ENCODE measurements at regions not wholly inside any gene's neighbourhood (a gene's known extent, or its start where the extent isn't known, plus 50 kb on each side); places are given as distances from the start of the nearest gene placed in this dataset.

DNA sequence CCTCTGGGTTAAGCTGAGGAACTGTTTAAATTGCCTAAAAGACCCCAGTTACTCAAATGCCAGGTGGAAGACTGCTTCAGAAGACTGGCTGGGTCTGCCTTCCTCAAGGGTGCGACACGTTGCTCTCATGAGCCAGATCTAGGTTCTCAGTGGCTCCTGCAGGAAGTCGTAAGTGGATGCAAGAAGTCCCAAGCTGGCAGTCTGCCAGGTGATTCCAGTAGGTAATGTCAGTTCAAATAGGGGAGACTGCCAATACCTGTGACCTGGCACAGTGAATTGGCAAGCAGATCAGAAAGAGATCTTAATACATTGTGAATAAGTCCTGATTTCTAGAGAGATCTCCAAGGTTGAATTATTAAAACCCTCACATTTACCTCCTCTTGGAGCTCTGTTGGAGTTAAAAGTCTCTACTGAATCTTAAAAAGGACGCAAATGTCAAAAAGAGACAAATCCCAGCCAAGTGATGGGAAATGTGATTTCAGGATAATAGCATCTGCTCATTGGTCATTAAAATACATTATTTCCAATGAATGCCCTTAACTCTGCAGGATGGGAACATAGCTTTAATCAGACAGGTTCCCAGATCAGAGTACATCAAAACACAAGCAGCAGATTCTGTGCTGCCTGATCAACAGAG is 98.8 kb upstream of the FRMD6 start:
- DNase-seq = no peak

DNA sequence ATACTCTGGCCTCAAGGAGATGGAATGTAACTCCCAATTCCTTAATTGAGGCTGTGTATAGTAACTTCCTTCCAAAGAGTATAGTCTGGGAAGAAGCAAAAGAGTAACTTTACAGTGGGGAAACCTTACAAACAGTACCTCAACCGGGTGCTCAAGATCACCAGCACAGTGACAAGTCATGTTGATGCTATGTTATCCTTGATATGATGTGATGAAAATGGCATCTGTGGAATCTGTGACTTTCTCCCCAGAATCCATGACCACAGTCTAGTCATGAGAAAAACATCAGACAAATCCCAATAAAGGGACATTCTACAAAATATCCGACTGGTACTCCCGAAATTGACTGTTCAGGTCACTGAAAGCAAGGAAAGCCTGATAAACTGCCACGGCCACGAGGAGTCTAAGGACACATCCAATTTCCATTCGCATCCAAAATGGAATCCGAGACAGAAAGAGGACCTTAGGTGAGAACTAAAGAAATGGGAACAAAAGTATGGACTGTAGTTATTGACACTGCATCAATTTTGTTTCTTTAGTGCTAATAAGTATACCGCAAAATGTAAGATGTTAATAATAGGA is 97.3 kb upstream of the FRMD6 start:
- no peak for DNase-seq

DNA sequence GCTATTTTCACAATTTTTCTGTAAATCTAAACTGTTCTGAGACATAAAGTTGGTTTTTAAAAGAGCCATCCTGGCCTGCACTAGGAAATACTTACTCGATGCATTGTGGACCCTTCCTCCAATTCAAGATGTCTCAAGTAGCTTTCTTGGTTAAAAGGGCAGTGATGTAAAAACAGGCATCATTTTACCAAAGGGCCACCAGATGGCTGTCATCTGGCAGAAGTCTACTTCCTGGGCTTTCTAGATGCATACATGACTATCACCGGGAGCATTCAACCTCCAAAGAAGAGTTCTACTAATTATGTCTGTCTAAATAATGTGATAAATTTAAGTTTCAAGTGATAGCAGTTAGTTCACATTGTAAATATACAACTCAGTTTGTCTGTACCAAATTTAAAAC is 96.8 kb upstream of the FRMD6 start:
- DNase-seq = no peak

DNA sequence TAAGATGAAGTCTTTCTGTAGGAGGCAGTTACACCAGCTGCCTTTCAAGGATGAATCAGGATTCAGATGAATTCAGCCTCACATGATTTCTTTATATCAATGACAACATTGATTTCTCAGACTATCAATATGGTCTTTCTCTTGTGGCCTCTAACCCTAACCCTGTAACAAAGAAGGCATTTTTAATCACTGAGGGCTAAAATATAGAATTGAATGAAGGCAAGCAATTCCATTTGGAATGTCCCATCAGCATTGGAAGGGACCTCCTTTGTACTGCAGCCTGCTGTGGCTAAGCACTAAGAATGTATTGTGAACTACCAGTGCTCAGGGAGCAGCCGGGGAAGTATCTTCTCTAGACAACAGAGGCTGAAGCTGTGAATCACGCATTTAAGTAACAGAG is 90.6 kb upstream of the FRMD6 start:
- DNase-seq = no peak

DNA sequence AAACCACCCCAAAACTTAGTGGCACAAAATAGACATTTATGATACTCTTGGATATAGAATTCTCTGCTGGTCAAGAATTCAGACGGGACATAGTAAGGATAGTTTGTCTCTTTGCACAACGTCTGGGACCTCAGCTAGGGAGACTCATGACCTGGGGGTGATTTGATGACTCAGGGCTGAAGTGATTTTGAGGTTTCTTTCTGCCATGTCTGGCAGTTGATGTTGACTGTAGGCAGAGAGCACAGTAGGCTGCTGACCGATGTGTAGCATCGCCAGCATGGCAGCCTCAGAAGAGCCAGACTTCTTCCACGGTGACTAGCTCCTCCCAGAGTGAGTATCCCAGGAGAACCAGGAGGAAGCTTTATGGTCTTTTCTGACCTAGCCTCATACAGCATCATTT is 88.9 kb upstream of the FRMD6 start:
- DNase-seq = no peak

DNA sequence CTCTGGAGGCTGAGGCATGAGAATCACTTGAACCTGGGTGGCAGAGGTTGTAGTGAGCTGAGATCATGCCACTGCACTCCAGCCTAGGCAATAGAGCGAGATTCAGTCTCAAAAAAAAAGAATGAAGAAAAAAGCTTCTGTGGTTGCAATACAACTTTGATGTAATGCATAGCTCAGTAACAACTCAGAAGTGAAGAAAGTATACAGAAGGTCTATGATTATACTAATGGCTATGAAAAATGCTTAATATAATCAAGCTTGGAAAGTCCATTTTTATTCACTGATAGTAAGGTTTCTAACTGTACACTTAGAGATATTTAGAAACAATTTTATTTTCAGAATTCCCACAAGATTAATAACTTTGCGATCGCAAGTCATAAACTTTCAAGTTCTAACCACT is 88.2 kb upstream of the FRMD6 start:
- DNase-seq = no peak

DNA sequence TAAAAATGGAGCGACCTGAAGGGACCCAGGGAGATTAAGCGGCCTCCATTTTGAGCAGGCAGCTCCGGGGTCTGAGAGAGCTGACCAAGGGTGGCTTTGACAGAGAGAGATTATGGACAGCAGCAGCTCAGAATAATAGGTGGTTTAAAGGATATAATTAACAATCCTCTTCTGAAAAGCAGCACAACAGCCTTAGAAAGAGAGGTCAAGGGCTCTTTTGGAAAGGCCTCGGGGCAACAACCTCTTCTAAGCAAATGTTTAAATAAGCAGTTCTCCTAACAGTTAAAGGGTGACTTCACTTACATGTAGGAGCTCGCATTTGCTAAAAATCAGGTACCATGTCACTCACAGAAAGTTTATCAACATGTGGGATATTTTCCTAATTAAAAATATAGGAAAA is 87.2 kb upstream of the FRMD6 start:
- DNase-seq = no peak

DNA sequence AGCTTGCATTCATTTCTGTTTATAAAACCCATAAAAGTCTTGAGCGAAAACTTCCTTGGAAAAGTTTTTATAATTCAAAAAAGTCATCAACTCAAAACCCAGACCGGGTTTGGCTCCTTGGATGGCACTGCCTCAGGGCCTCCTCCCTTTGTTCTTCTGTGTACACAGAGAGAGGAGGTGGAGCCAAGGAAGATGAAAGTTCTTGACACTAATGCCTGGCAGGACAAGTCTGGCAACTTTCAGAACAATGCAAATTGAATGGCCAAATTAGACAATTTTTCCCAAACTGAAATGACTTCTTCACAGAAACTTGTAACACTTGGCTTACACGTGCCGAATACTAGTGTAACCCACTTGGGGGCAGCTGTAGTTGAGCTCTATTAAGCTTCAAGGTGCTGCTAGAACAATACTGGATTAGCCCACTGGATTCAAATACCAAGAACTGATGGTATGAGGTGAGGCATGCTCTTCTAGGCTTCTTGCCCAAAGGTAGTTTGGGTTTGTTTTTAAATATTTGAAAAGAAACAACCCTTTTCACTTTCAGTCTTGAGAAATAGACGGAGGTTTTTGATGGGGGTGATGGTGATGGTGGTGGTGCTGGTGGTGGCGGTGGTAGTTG is 86.6 kb upstream of the FRMD6 start:
- DNase-seq = no peak

DNA sequence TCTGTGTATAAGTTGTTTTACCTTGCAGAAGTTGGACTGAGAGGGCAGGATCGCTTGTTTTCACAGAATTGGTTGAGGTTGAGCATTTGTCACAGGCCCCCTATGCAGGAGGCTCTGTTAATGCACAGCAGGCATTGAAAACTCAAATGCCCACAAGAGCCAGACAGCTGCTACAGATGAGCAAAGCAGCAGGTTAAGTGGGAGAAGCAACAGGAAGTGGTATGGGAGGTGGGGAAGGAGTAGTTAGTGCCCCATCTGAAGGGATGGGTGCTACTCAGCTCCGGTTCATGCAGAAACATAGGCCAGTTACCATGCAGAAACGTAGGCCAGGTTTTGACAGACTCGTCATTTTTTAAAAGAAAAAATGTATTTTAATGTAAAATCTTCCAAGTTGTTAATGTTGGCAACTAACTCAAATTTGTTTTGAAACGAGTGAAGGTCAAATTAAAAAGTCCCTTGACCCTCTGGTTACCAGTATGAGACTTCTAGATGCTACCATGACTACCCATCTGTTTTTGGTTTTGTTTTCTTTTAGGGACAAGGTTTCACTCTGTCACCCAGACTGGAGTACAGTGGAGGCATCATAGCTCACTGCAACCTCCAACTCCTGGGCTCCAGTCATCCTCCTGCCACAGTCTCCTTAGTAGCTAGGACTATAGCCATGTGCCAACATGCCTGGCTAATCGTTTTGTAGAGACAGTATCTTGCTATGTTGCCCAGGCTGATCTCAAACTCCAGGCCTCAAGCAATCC is 84.7 kb upstream of the FRMD6 start:
- peak; percentile 1 for DNase-seq

DNA sequence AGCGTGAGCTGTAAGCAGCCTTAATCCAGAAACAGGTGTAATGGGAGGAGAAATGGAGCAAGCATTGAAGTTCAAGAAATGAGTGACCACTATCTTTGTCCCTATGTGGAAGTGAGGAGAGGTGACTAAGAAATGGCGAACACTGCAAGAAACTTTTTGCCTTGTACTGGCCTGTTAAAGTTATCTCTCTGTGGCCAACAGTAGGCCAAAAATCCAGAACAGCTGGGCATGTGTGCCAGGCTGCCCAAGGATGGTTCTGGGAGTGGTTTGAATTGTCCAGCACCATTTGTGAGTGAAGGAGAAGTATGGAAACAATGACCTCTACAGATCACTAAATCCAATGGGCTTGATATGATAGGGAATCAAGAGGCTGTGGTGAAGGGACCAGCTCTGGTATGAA is 83.3 kb upstream of the FRMD6 start:
- no peak for DNase-seq

DNA sequence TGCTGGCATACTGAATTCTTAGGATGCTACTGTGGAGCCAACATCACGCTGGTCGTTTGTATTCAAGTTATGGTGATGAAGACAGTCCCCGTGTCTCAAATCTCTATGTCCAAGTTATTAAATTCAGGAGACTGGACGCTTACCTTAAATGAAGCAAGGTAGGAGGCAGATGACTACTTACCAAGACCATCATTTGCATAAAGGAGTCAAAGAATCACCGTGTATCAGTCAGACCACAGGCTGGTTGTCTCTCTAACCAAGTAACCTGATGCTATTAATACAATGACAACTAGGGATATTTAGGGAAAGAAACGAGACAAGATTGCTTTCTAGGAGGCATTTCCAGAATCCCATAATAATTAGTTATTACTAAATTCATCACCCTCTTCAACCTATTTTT is 78.1 kb upstream of the FRMD6 start:
- DNase-seq = no peak

DNA sequence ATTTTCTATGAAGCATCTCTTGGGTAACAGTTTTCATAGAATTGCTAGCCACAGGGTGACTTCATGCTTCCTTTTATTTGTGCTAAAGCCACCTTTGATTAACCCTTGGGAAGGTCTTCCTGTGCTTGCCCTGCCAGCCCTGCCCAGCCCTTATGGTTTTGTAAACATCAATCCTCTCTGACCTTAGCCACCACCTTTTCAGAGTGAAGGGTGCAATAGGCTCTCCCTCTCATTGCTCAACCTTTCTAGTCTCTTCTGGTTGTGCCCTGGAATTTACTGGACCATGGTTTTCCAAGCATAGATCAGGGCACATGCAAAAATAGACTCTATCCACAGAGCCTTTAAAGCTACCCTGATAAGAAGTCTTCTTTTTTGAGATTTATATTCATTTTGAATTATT is 77.7 kb upstream of the FRMD6 start:
- no peak for DNase-seq

DNA sequence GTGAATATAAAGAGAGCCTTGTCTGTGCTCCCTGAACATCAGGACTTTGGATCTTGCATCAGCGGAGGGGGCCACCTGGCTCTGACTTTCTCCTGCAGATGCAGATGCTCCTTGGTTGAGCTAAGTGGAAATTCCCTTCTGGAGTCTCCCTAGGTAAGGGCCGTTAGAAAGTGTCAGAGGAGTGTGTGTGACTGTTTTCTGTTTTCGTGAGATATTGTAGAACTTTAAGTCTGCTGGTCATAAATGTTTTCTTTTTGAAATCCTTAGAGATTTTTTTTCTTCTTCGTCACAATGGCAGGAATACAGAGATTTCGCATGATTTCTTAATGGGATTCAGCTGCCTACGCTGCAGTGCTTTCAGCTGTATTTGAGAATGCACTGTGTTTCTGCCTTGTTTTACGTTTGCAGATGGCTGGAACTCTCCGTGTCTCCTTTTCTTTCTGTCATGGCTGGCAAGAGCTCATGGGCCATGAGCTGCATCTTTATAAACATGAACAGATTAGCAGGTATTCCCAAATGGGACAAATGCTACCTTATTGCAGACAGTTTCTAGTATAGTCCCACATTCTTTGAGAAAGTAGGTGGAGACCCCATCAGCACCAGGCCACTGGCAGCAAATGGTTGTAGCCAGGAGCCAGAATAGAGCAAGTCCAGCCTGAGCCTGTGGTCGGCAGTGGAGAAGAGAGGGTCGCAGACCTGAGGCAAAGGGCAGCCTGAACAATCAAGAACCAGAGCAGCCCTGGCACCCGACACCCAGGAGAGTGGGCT is 76.2 kb upstream of the FRMD6 start:
- DNase-seq = no peak

DNA sequence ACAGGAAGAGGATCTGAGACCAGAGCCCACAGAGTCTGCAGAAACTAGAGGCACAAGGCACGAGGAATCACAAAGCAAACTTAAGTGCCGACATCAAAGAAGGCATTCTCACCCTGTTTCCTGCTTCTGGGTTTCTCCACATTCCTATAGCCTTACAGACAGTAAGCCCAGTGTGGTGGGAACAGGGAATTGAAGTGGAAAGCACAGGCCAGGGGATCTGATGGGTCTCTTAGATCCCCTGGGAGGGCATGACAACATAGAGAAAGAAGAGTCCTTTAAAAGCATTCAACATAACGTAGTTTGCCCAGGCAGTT is 75.6 kb upstream of the FRMD6 start:
- DNase-seq = no peak

DNA sequence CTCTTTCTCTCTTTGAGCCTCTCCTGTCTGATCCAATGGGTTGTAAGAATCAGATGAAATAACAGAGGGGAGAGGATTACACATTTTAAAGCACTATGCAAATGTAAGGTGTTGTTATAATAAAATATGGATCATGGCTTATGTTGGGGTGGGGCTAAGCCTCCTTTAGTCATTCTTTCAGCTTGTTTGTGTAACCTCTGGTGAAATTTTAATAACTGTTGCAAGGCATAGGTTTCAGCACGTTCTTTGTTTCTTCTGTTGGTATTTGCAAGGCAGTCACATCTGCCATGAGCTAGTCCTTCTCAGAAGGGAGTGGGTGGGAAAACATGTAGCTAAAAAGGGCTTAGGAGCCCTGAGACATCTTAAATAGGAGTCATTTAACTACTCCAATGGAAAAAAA is 74.8 kb upstream of the FRMD6 start:
- DNase-seq = no peak

DNA sequence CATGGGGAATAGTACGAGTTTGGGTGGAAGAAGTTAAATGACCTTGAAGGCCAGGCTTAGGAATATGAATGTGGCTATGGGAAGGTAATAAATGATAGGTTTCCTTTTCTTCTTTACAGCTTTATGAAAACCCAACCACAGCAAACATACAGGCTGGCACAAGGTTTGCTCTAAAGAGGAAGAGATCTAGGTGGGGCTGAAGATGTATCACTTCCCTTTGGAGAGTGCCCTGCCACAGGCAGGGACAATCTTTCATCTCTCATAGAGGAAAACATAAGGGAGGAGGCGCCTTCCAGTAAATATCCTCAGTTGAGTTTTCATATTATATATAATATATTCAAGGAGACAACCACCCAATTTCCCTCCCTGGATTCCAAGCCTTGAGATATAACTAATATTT is 72.9 kb upstream of the FRMD6 start:
- no peak for DNase-seq

DNA sequence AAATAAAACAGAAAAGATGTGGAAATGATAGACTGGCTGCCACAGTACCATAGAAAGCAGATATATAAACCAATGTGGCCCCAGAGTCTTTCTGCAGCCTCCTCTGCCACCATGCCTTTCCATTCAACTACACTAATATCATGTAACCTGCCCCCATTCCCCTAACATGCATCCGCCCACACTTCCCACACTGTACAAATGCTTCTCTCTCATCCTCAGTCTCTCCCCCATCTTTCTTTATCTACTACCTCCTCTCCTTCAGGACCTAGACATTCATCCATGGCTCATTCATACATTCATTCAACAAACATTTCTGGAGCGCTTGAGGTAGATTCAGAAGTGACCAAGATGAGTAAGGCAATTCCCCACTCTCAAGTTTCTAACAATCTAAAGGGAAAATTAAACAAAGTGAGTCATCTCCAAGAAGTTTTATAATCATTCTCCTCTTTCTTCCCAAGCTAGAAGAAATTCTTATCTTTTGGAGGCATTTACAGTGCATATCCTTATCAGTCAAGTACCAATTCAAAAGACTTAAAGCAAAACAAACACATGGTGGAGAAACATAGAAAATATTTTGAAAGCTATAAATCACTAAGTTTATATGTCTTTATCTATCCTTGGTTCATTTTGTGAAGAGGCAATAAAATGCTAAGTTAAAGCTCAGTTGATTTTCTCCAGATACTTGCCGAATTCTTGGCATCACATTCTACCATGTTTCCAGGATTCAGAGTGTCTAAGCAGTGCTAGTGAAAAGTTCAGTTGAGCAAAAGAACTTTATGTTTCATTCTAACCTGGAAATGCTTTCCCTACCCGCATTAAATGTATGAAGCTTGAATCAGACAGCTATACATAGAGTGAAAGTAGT is 70.5 kb upstream of the FRMD6 start:
- DNase-seq = no peak

DNA sequence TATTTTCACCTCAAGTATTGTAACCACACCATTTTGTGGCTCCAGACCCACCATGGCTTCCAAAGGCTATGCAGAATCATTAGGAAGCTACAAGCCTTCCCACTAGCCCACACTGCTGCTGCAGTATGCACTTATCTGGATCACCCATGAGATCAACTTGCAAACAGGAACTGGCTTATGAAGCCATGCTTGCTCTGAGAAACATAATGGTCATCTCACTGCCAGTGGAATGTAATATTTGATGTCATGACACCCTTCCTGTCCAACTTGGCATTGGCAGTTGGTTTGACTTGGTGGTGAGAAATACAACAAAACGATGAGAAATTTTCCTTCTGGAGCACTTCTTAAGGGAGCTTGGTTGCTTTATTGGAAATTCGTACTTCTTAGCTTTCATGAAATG is 69.3 kb upstream of the FRMD6 start:
- no peak for DNase-seq

DNA sequence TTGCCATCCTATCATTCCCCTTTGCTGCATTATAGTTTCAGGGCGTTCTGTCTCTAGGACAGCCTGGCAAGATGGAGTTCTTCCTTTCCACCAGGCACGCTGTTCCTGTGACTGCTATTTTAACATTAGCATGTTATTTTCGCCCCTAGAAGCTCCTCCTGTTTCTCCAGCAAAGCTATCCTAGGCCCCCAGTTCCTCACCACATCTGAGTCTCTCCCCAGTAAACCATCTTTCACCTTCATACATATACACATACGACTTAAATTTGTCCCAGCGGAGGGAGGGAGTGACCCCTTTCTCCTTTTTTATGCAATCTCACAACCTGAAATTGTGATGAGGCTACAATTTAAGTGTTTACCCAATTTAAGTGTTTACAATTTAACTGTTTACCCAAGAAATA is 66.7 kb upstream of the FRMD6 start:
- DNase-seq = no peak

DNA sequence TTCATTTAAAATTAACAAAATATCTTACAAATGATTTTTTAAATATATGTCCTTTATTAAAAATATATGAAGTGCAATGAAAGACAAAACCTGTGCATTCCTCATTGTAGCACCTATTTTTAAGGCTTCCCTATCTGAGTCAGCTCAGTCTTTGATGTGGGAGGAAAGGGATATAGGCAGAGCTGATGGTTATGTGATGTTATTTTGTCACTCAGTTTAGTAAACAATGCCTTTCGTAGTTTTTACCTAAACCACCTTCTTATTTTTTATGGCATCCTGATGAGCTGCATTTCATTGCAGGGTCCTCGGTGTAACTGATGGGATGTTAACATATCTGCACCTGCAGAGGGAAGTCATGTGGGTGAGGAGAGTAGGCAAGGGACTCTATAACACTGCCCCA is 58.9 kb upstream of the FRMD6 start:
- no peak for DNase-seq

DNA sequence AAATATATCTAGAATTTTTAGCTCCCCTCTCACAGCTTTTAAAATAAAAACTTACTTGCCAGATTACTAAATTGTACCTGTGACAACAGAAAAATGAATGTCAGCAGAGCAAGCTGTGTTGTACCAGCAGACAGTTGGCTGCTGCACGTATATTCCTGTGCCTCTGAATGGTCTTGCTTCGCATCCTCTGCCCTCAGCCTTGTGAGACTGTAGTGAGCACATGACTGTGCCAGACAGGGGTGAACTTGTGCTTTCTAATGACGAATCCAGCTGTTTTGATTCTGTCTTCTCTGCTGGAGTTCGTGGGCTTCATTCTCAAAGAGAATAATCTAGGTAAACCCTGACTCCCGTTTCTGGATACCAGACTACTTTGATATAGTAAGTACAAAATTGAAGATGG is 58.3 kb upstream of the FRMD6 start:
- DNase-seq = no peak

DNA sequence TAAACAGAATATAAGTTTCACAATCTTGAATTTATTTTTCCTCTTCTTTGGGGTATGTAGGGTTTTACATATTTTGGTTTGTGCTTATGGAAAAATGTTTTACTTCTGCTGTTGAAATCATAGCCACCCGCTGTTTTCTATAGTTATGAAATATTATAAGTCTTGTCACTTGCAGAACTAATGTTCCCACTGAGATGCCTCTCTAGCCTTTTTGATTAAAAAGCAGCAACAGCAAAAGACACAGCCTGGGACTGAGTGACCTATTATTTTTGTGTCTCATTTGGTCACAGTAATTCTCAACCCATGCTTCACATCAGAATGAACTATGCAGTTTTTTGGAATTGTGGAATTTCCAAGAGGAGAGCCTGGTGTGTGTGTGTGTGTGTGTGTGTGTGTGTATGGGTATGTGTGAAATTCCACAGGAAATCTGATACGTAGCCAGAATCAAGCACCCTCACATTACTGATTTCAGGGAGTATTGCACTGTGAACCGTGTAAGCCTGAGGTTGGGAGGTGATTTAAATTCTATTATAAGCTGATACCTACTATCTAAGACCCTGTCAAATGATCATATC is 55.7 kb upstream of the FRMD6 start:
- no peak for DNase-seq

Data from stimulated activated CD4-positive, alpha-beta T cell treated with anti-CD3 and anti-CD28 coated beads, Interleukin-1b, Interleukin-23, amount 100 ng/mL, for 48 hours (primary cell).